ENCODE measurements at regions not wholly inside any gene's neighbourhood (a gene's known extent, or its start where the extent isn't known, plus 50 kb on each side); places are given as distances from the start of the nearest gene placed in this dataset.
A peak's percentile ranks its signal among the peaks of the same experiment; 100 is the strongest.

GRCh38 chr11:42631220-42631843 lies 680.5 kb upstream of the API5 start:
- POLR2A ChIA-PET: no interaction called here
- no peaks in the 10 kb centered on the region for H3K27me3 ChIP-seq (ENCODE audit: control insufficient read depth in 2 of 2, insufficient read depth in 2 of 2, low read length in 2 of 2)
- no peaks in the 10 kb centered on the region for H4K20me1 ChIP-seq (replicated peaks; ENCODE audit: control insufficient read depth, extremely low read depth, insufficient read depth, low read length)
- H3K4me2 ChIP-seq (ENCODE audit: insufficient read depth, low read length): no peak overlapping the region
- dilution Hi-C loops (cut with MboI; ENCODE audit: extremely low pct_ligation_motif_present, low sequenced_read_pairs) (no loop called here), intact Hi-C loops (cut with micrococcal nuclease) (no loop called here)
- no peak overlapping the region for H3K9ac ChIP-seq (replicated peaks; ENCODE audit: extremely low read depth, insufficient read depth, low read length)
- H3K36me3 ChIP-seq (ENCODE audit: control insufficient read depth in 2 of 2, extremely low read depth in 1 of 2, insufficient read depth in 2 of 2, low read length in 2 of 2): no peaks in the 10 kb centered on the region
- no peaks in the 10 kb centered on the region for H3K9me3 ChIP-seq (replicated peaks; ENCODE audit: control insufficient read depth, insufficient read depth, low read length)
- TF ChIP-seq POLR2AphosphoS5 (IDR thresholded peaks at IDR 0.05; ENCODE audit: insufficient read depth, low read depth, low read length) (no peak), FOS (IDR thresholded peaks at IDR 0.05; ENCODE audit: borderline replicate concordance, insufficient read depth, low read length) (peak; percentile 6)
- FAIRE-seq (peak; percentile 72), DNase-seq (ENCODE audit: low read depth, low spot score) (peak; percentile 33)
- CTCF ChIA-PET: no interaction called here
- H3K79me2 ChIP-seq (ENCODE audit: control insufficient read depth, insufficient read depth, low read length): no peaks in the 10 kb centered on the region
- no TSS peak for BruUV-seq (replicated peaks)
- H3K27ac ChIP-seq (ENCODE audit: insufficient read depth, low read depth, low read length): no peak overlapping the region
- H3K4me3 ChIP-seq (replicated peaks in 1 of 3; ENCODE audit: insufficient read depth in 1 of 3, low read depth in 1 of 3, low read length in 3 of 3): no peak overlapping the region
- no peaks in the 10 kb centered on the region for H3K4me1 ChIP-seq (ENCODE audit: control insufficient read depth, extremely low read depth, insufficient read depth, low read length)
- H2AFZ ChIP-seq (ENCODE audit: low read depth, low read length): no peak overlapping the region
- no peaks in the 10 kb centered on the region for H3K9me1 ChIP-seq (replicated peaks; ENCODE audit: control insufficient read depth, extremely low read depth, insufficient read depth, low read length)

- Histone ChIP-seq H4K20me1 (replicated peaks; ENCODE audit: control insufficient read depth, extremely low read depth, insufficient read depth, low read length) (no peaks in the 10 kb centered on the region), H2AFZ (ENCODE audit: low read depth, low read length) (no peak overlapping the region), H3K27me3 (ENCODE audit: control insufficient read depth in 2 of 2, insufficient read depth in 2 of 2, low read length in 2 of 2) (no peaks in the 10 kb centered on the region), H3K4me1 (ENCODE audit: control insufficient read depth, extremely low read depth, insufficient read depth, low read length) (no peaks in the 10 kb centered on the region), H3K4me2 (ENCODE audit: insufficient read depth, low read length) (no peak overlapping the region), H3K79me2 (ENCODE audit: control insufficient read depth, insufficient read depth, low read length) (no peaks in the 10 kb centered on the region), H3K9ac (replicated peaks; ENCODE audit: extremely low read depth, insufficient read depth, low read length) (no peak overlapping the region), H3K9me1 (replicated peaks; ENCODE audit: control insufficient read depth, extremely low read depth, insufficient read depth, low read length) (no peaks in the 10 kb centered on the region), H3K27ac (ENCODE audit: insufficient read depth, low read depth, low read length) (no peak overlapping the region), H3K36me3 (ENCODE audit: control insufficient read depth in 2 of 2, extremely low read depth in 1 of 2, insufficient read depth in 2 of 2, low read length in 2 of 2) (no peaks in the 10 kb centered on the region), H3K9me3 (replicated peaks; ENCODE audit: control insufficient read depth, insufficient read depth, low read length) (no peaks in the 10 kb centered on the region), H3K4me3 (replicated peaks in 1 of 3; ENCODE audit: insufficient read depth in 1 of 3, low read depth in 1 of 3, low read length in 3 of 3) (no peak overlapping the region)
- no TSS peak for BruUV-seq (replicated peaks)
- FAIRE-seq (no peak), DNase-seq (ENCODE audit: low read depth, low spot score) (no peak)
- POLR2A ChIA-PET: no interaction called here
- intact Hi-C loops (cut with micrococcal nuclease) (no loop called here), dilution Hi-C loops (cut with MboI; ENCODE audit: extremely low pct_ligation_motif_present, low sequenced_read_pairs) (no loop called here)
- TF ChIP-seq MYC (IDR thresholded peaks at IDR 0.05; ENCODE audit: low read depth, low read length): no peak
- TF ChIP-seq POLR2A (IDR thresholded peaks at IDR 0.05; ENCODE audit: low read depth, low read length): no peak
- no peak for TF ChIP-seq FOS (IDR thresholded peaks at IDR 0.05; ENCODE audit: borderline replicate concordance, insufficient read depth, low read length)
- TF ChIP-seq JUN (IDR thresholded peaks at IDR 0.05; ENCODE audit: borderline replicate concordance, insufficient read depth, insufficient read length, low read depth): no peak
- no peak for TF ChIP-seq CTCF (IDR thresholded peaks at IDR 0.05; ENCODE audit: extremely low read depth in 1 of 2, insufficient read depth in 1 of 2, low read depth in 1 of 2, low read length in 2 of 2)
- no peak for TF ChIP-seq POLR2AphosphoS5 (IDR thresholded peaks at IDR 0.05; ENCODE audit: insufficient read depth, low read depth, low read length)
- no peak for TF ChIP-seq GATA2 (IDR thresholded peaks at IDR 0.05; ENCODE audit: insufficient read depth, insufficient read length, low read depth, low read length)
- no peak for TF ChIP-seq EZH2 (IDR thresholded peaks at IDR 0.05; ENCODE audit: borderline replicate concordance, low read depth, low read length, severe bottlenecking)
- CTCF ChIA-PET: no interaction called here
Measured at GRCh38 chr11:42646959-42647358, 664.8 kb upstream of the API5 start.

Measured in endothelial cell of umbilical vein (primary cell).